Ovary (tissue), 7 donors: ENCODE measurements at regions not wholly inside any gene's neighbourhood (a gene's known extent, or its start where the extent isn't known, plus 50 kb on each side); places are given as distances from the start of the nearest gene placed in this dataset.

Source experiments
- DNase-seq, 5 donors: peaks; one replicate each; pipeline ENCODE4 v3.0.0-alpha.2; 2019 to 2020
- H3K27ac ChIP-seq, 2 donors: fragments of 200-600 bp; one replicate each; pipeline versions ENCODE4 v1.5.1 to v1.8.0; 2019 to 2022
- H3K27me3 ChIP-seq: fragments of 200-600 bp; one replicate; pipeline ENCODE4 v1.8.0; 2022
- H3K36me3 ChIP-seq: fragments of 200-600 bp; sonication (generic); one replicate; pipeline ENCODE4 v1.5.1; 2019
- H3K4me1 ChIP-seq: one replicate; pipeline ENCODE4 v1.8.1; 2013; ENCODE audit warnings: mild to moderate bottlenecking, moderate library complexity; ENCODE audit not compliant: insufficient read depth
- H3K4me3 ChIP-seq: fragments of 200-600 bp; sonication (generic); one replicate; pipeline ENCODE4 v1.5.1; 2017
- H3K9me3 ChIP-seq, 2 donors: fragments of 200-600 bp in 1 of 2; sonication (generic) in 1 of 2; one replicate each; pipeline versions ENCODE4 v1.5.1 to v1.8.1; 2013 to 2019; ENCODE audit warnings: mild to moderate bottlenecking in 1 of 2, moderate library complexity in 1 of 2
- CTCF ChIP-seq, 3 donors: fragments of 450-650 bp in 2 of 3; fragments of 200-600 bp in 1 of 3; IDR thresholded peaks; one replicate each; pipeline versions ENCODE4 v1.5.1 to v1.8.0; 2016 to 2022; ENCODE audit warnings: antibody characterized with exemption in 3 of 3, mild to moderate bottlenecking in 1 of 3
- EP300 ChIP-seq: sonication (generic); formaldehyde crosslinking; IDR thresholded peaks from one replicate; pipeline ENCODE4 v1.6.1; 2017; ENCODE audit warnings: antibody characterized with exemption
- POLR2A ChIP-seq: fragments of 450-650 bp; IDR thresholded peaks from one replicate; pipeline ENCODE4 v1.6.1; 2017; ENCODE audit warnings: antibody characterized with exemption, mild to moderate bottlenecking, moderate library complexity
- WGBS, 3 donors: extraction: QIAGEN DNeasy Blood & Tissue Kit in 1 of 3; methylation state at CpG; one replicate each; pipeline versions ENCODE4 v1.1.5 to v1.1.7; 2013 to 2017; 5-methylcytosine and 5-hydroxymethylcytosine counted together
- intact Hi-C, 4 donors: fragments of 100-400 bp; cut with DNase I; formaldehyde crosslinking; loops; one replicate each; pipeline versions ENCODE4 v1.11.0 to v1.15.1; 2022 to 2023
- donor health status: DM: no; HTN: no; CAD: no; lungs with moderate emphysema.
- donor health status: DM: no; HTN: no; CAD: no.
- donor health status: Bipolar disorder and iron deficiency.
- donor health status: DM: no; HTN: no; CAD: no.
- donor health status: DM: yes; HTN: yes; CAD: no.

GRCh38 chr15:31457161-31457560 is 130.5 kb downstream of the KLF13 start:
- intact Hi-C loops, result no loop called here
- Histone ChIP-seq H3K9me3 (no peaks in the 10 kb centered on the region), H3K27me3 (no peaks in the 10 kb centered on the region), H3K4me1 (no peaks in the 10 kb centered on the region), H3K36me3 (no peaks in the 10 kb centered on the region), H3K27ac (no peak overlapping the region), H3K4me3 (no peak overlapping the region)
- WGBS, 3 donors, result 38 to 78% (median 73%) methylated on average over 5 of the region's 5 CpGs
- TF ChIP-seq CTCF (IDR thresholded peaks at IDR 0.05) (no peak), EP300 (no peak), POLR2A (no peak)
- no peak for DNase-seq

- intact Hi-C loops, result no loop called here
- TF ChIP-seq CTCF (IDR thresholded peaks at IDR 0.05) (no peak), EP300 (no peak), POLR2A (no peak)
- Histone ChIP-seq H3K4me1 (no peaks in the 10 kb centered on the region), H3K27me3 (no peaks in the 10 kb centered on the region), H3K9me3 (no peaks in the 10 kb centered on the region), H3K36me3 (no peaks in the 10 kb centered on the region), H3K27ac (no peak overlapping the region), H3K4me3 (no peak overlapping the region)
- DNase-seq, result no peak
- 39 to 60% (median 57%) methylated on average over 11 of the region's 11 CpGs for WGBS, 3 donors
Measured at GRCh38 chr15:31457631-31458526, 131.2 kb downstream of the KLF13 start.

GRCh38 chr15:31458596-31459399 is 132.2 kb downstream of the KLF13 start:
- WGBS, 3 donors, result 59 to 66% (median 64%) methylated on average over 9 of the region's 9 CpGs
- TF ChIP-seq POLR2A (no peak), CTCF (IDR thresholded peaks at IDR 0.05) (no peak), EP300 (no peak)

DNA sequence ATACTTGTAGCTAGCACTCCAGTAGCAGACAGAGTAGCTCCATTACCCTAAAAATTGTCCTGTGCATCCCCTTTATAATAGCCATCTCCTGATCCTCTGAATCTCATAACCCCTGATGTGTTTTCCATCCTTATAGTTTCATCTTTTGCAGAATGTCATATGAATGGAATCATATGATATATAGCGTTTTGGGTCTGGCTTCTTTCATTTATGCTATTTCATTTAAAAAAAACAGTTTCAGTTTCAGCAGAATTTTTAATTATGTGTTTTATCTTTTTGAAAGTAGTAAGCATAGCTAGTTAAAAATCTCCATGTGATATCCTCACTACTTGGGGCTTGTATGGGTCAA is 132.7 kb downstream of the KLF13 start:
- Histone ChIP-seq H3K4me1 (no peaks in the 10 kb centered on the region), H3K9me3 (no peaks in the 10 kb centered on the region), H3K36me3 (no peaks in the 10 kb centered on the region), H3K4me3 (no peak overlapping the region), H3K27ac (no peak overlapping the region), H3K27me3 (no peaks in the 10 kb centered on the region)
- no peak for DNase-seq
- no peak for TF ChIP-seq EP300
- no peak for TF ChIP-seq POLR2A
- TF ChIP-seq CTCF (IDR thresholded peaks at IDR 0.05), result no peak
- WGBS, 3 donors, result 82 to 91% (median 86%) methylated on average over 1 of the region's 1 CpG
- intact Hi-C loops, result no loop called here

More at GRCh38 chr15:31458596-31459399, 132.2 kb downstream of the KLF13 start:
- no peaks in the 10 kb centered on the region for H3K4me1 ChIP-seq
- intact Hi-C loops, result no loop called here
- no peaks in the 10 kb centered on the region for H3K36me3 ChIP-seq
- no peaks in the 10 kb centered on the region for H3K27me3 ChIP-seq
- no peak overlapping the region for H3K27ac ChIP-seq
- no peak overlapping the region for H3K4me3 ChIP-seq
- H3K9me3 ChIP-seq, result no peaks in the 10 kb centered on the region
- DNase-seq, result no peak
